ENCODE measurements at regions not wholly inside any gene's neighbourhood (a gene's known extent, or its start where the extent isn't known, plus 50 kb on each side); places are given as distances from the start of the nearest gene placed in this dataset.

DNA sequence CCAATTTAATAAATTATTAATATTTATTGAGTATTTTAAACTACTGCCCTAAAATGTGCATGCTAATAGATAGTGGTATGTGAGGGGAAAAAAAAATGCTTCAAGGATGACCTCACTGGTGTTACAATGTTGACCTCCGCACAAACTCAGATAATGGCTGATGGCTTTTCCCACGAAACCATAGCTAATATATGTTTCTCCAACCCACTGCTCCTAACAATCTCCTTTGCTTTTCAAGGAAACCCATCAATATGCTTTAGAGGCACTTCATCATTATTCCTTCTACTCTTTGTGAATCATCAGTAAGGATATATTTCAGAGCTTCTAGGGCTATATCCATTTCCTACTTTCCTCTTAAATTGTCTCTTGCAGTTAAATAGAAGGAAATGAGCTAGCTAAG, 1752.0 kb upstream of the TENM3 start:
- no peaks in the 10 kb centered on the region for H3K36me3 ChIP-seq
- H3K27ac ChIP-seq = no peak overlapping the region
- DNase-seq = no peak
- TF ChIP-seq POLR2A (IDR thresholded peaks at IDR 0.05) (no peak), CTCF (IDR thresholded peaks at IDR 0.05 in 8 of 11, conservative IDR thresholded peaks at IDR 0.05 in 3 of 11) (no peak), POLR2AphosphoS5 (IDR thresholded peaks at IDR 0.05) (no peak)
- WGBS, 5 donors = 75 to 90% (median 81%) methylated on average over 2 of the region's 2 CpGs
- intact Hi-C loops (cut with DNase I; ENCODE audit: low total_unique reads) = no loop called here
- H3K27me3 ChIP-seq (replicated peaks in 1 of 7) = no peaks in the 10 kb centered on the region
- no peak overlapping the region for H3K4me3 ChIP-seq
- peaks cover 0 to 15% (median 0%) of the 10 kb centered on the region in 8 donors for H3K9me3 ChIP-seq
- no peaks in the 10 kb centered on the region for H3K4me1 ChIP-seq

- WGBS, 5 donors = 70 to 90% (median 75%) methylated on average over 3 of the region's 3 CpGs
- DNase-seq = no peak
- Histone ChIP-seq H3K27ac (no peak overlapping the region), H3K4me3 (no peak overlapping the region), H3K9me3 (peaks cover 0 to 25% (median 0%) of the 10 kb centered on the region in 8 donors), H3K36me3 (no peaks in the 10 kb centered on the region), H3K27me3 (replicated peaks in 1 of 7) (no peaks in the 10 kb centered on the region), H3K4me1 (no peaks in the 10 kb centered on the region)
- intact Hi-C loops (cut with DNase I; ENCODE audit: low total_unique reads) = no loop called here
- TF ChIP-seq CTCF (IDR thresholded peaks at IDR 0.05 in 8 of 11, conservative IDR thresholded peaks at IDR 0.05 in 3 of 11) (no peak), POLR2A (IDR thresholded peaks at IDR 0.05) (no peak), POLR2AphosphoS5 (IDR thresholded peaks at IDR 0.05) (no peak)
These were observed 1749.9 kb upstream of the TENM3 start for GRCh38 chr4:180493299-180493698.

- DNase-seq = no peak
- WGBS, 5 donors = 73 to 86% (median 78%) methylated on average over 3 of the region's 3 CpGs
- intact Hi-C loops (cut with DNase I; ENCODE audit: low total_unique reads) = no loop called here
- Histone ChIP-seq H3K27me3 (replicated peaks in 1 of 7) (no peaks in the 10 kb centered on the region), H3K36me3 (no peaks in the 10 kb centered on the region), H3K9me3 (peaks cover 0 to 10% (median 0%) of the 10 kb centered on the region in 8 donors), H3K27ac (no peak overlapping the region), H3K4me3 (no peak overlapping the region), H3K4me1 (no peaks in the 10 kb centered on the region)
- TF ChIP-seq CTCF (IDR thresholded peaks at IDR 0.05 in 8 of 11, conservative IDR thresholded peaks at IDR 0.05 in 3 of 11) = no peak
- TF ChIP-seq POLR2AphosphoS5 (IDR thresholded peaks at IDR 0.05) = no peak
- TF ChIP-seq POLR2A (IDR thresholded peaks at IDR 0.05) = no peak
These were observed 1743.0 kb upstream of the TENM3 start for GRCh38 chr4:180500154-180500553.

DNA sequence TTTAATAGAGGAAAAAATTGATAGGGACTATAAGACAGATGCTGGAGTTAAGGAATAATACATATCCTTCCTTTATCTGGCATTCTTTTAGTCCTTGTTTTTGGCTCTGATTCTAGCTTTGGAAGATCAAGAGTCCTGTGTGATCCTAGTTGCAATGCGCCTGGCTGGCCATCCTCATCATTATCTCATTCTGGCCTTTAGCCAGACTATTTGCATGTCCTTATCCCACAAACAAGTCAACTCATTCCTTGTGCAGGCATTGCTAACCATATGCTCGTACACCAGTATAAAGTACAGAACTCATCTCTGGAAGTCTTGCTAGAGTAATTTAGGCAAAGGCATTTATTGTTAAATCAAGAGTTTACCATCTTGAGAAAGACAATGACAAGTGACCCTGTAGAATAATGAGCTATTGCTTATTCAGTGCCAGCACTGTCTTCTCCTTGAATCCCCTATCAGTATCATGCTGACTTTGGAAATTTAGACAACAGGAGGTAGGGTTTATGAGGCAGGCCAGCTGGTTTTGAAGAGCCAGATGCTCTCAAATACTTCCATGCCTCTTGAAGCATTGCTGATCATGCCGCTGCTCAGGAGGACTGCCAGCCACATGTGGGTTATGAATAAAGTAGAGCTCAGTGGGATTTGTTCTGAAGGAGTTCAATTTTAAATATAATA, 1730.3 kb upstream of the TENM3 start:
- H3K4me1 ChIP-seq = no peaks in the 10 kb centered on the region
- H3K4me3 ChIP-seq = no peak overlapping the region
- TF ChIP-seq POLR2A (IDR thresholded peaks at IDR 0.05) (no peak), CTCF (IDR thresholded peaks at IDR 0.05 in 8 of 11, conservative IDR thresholded peaks at IDR 0.05 in 3 of 11) (no peak), POLR2AphosphoS5 (IDR thresholded peaks at IDR 0.05) (no peak)
- no peaks in the 10 kb centered on the region for H3K9me3 ChIP-seq
- no peaks in the 10 kb centered on the region for H3K27me3 ChIP-seq (replicated peaks in 1 of 7)
- no peak for DNase-seq
- no peak overlapping the region for H3K27ac ChIP-seq
- 75 to 86% (median 80%) methylated on average over 3 of the region's 3 CpGs for WGBS, 5 donors
- intact Hi-C loops (cut with DNase I; ENCODE audit: low total_unique reads) = no loop called here
- no peaks in the 10 kb centered on the region for H3K36me3 ChIP-seq
